Aorta (tissue), 5 donors: ENCODE measurements at regions not wholly inside any gene's neighbourhood (a gene's known extent, or its start where the extent isn't known, plus 50 kb on each side); places are given as distances from the start of the nearest gene placed in this dataset.

ENCODE experiments used
- ATAC-seq: fragments of 200-7000 bp; cut with Tn5 transposase; one replicate; pipeline ENCODE4 v1.9.1; 2022; ENCODE audit warnings: moderate library complexity; ENCODE audit not compliant: low FRiP score
- DNase-seq, 2 donors: peaks; one replicate each; pipeline ENCODE4 v3.0.0-alpha.2; 2020
- H3K27ac ChIP-seq, 2 donors: one replicate each; pipeline ENCODE4 v1.5.1; 2013; ENCODE audit warnings: low read length in 2 of 2, mild to moderate bottlenecking in 2 of 2, moderate library complexity in 2 of 2, control low read depth in 1 of 2, inconsistent platforms in 1 of 2, low read depth in 1 of 2
- H3K27me3 ChIP-seq, 2 donors: one replicate each; pipeline ENCODE4 v1.6.1; 2013; ENCODE audit warnings: control low read depth in 1 of 2, low read length in 1 of 2, mild to moderate bottlenecking in 1 of 2, moderate library complexity in 1 of 2; ENCODE audit not compliant: insufficient read depth in 2 of 2, control insufficient read depth in 1 of 2
- H3K36me3 ChIP-seq, 2 donors: one replicate each; pipeline ENCODE4 v1.6.1; 2013; ENCODE audit warnings: control low read depth in 1 of 2, low read length in 1 of 2, mild to moderate bottlenecking in 1 of 2; ENCODE audit not compliant: insufficient read depth in 2 of 2, control insufficient read depth in 1 of 2
- H3K4me1 ChIP-seq, 2 donors: one replicate each; pipeline ENCODE4 v1.6.1; 2013; ENCODE audit warnings: low read length in 2 of 2, control low read depth in 1 of 2, mild to moderate bottlenecking in 1 of 2, moderate library complexity in 1 of 2; ENCODE audit not compliant: insufficient read depth in 2 of 2, control insufficient read depth in 1 of 2
- H3K4me3 ChIP-seq, 2 donors: one replicate each; pipeline ENCODE4 v1.5.1; 2013; ENCODE audit warnings: low read length in 2 of 2, control low read depth in 1 of 2, mild to moderate bottlenecking in 1 of 2
- H3K9me3 ChIP-seq: one replicate; pipeline ENCODE4 v1.6.1; 2013; ENCODE audit warnings: mild to moderate bottlenecking, low read length; ENCODE audit not compliant: control insufficient read depth
- WGBS, 2 donors: extraction: QIAGEN DNeasy Blood & Tissue Kit; methylation state at CpG; one replicate each; pipeline ENCODE4 v1.1.7; 2013; 5-methylcytosine and 5-hydroxymethylcytosine counted together
- intact Hi-C, 2 donors: fragments of 100-400 bp; cut with DNase I; formaldehyde crosslinking; loops; one replicate each; pipeline versions ENCODE4 v1.14.2 to v1.15.0; 2022
- donor health status: healthy with polysubstance abuse.
- donor health status: Bipolar disorder and iron deficiency.
- donor health status: DM: no; HTN: no; CAD: no.
- donor health status: DM: no; HTN: no; CAD: no.
- donor health status: DM: yes; HTN: yes; CAD: no.

- DNase-seq (peak in 1 of 2 donors; percentile 33), ATAC-seq (no peak)
- Histone ChIP-seq H3K4me1 (no peaks in the 10 kb centered on the region), H3K27ac (no peak overlapping the region), H3K4me3 (no peak overlapping the region), H3K27me3 (no peaks in the 10 kb centered on the region), H3K9me3 (no peaks in the 10 kb centered on the region), H3K36me3 (no peaks in the 10 kb centered on the region)
- intact Hi-C loops: no loop called here
- 75 to 76% methylated on average over 6 of the region's 6 CpGs for WGBS, 2 donors
Observed at GRCh38 chr2:156818221-156818620, 382.0 kb downstream of the GPD2 start.

- intact Hi-C loops: no loop called here
- WGBS, 2 donors: 31 to 32% methylated on average over 3 of the region's 3 CpGs
- Histone ChIP-seq H3K27me3 (no peaks in the 10 kb centered on the region), H3K27ac (no peak overlapping the region), H3K4me1 (no peaks in the 10 kb centered on the region), H3K9me3 (no peaks in the 10 kb centered on the region), H3K4me3 (no peak overlapping the region), H3K36me3 (no peaks in the 10 kb centered on the region)
- no peak for ATAC-seq
- DNase-seq: no peak
Observed at GRCh38 chr2:156818944-156819343, 382.8 kb downstream of the GPD2 start.

DNA sequence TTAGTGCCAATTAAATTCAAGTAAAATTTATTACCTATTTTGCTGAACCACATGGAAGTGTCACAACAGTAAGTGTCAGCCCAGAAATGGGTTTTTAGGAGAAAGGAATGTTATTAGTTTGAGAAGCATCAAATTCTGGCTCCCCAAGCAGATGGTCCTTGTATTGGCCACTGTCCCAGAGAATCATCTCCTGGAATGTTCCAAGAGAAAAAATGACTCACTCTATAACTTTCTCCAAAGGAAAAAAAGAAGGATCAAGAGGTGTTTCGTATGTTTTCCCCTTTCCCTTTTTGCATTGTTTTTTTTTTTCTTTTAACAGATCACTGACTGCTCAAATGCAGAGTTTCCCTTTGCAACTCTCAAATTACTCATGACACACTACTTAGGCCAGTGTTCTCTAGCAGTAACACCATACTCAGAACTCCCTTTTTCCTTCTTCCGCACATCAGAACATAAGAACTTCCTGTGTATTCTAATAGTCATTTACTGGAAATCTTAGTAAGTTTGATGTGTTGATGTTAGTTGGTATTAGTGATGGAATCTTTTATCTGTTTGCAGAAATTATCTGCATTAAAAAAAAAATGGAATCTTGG is 390.3 kb downstream of the GPD2 start:
- Histone ChIP-seq H3K9me3 (no peaks in the 10 kb centered on the region), H3K27me3 (no peaks in the 10 kb centered on the region), H3K36me3 (no peaks in the 10 kb centered on the region), H3K4me1 (no peaks in the 10 kb centered on the region), H3K4me3 (no peak overlapping the region), H3K27ac (no peak overlapping the region)
- 78 to 80% methylated on average over 2 of the region's 2 CpGs for WGBS, 2 donors
- ATAC-seq (no peak), DNase-seq (no peak)
- intact Hi-C loops: no loop called here

GRCh38 chr2:156834431-156834830 is 398.3 kb downstream of the GPD2 start:
- intact Hi-C loops: no loop called here
- Histone ChIP-seq H3K9me3 (no peaks in the 10 kb centered on the region), H3K36me3 (no peaks in the 10 kb centered on the region), H3K27ac (no peak overlapping the region), H3K4me3 (no peak overlapping the region), H3K4me1 (no peaks in the 10 kb centered on the region), H3K27me3 (no peaks in the 10 kb centered on the region)
- DNase-seq: no peak
- WGBS, 2 donors: 91 to 95% methylated on average over 1 of the region's 1 CpG
- no peak for ATAC-seq

- WGBS, 2 donors: 63 to 68% methylated on average over 6 of the region's 6 CpGs
- Histone ChIP-seq H3K4me1 (no peaks in the 10 kb centered on the region), H3K36me3 (no peaks in the 10 kb centered on the region), H3K4me3 (no peak overlapping the region), H3K27ac (no peak overlapping the region), H3K27me3 (no peaks in the 10 kb centered on the region), H3K9me3 (no peaks in the 10 kb centered on the region)
- DNase-seq (no peak), ATAC-seq (no peak)
- intact Hi-C loops: no loop called here
Observed at GRCh38 chr2:156837635-156838370, 401.6 kb downstream of the GPD2 start.

DNA sequence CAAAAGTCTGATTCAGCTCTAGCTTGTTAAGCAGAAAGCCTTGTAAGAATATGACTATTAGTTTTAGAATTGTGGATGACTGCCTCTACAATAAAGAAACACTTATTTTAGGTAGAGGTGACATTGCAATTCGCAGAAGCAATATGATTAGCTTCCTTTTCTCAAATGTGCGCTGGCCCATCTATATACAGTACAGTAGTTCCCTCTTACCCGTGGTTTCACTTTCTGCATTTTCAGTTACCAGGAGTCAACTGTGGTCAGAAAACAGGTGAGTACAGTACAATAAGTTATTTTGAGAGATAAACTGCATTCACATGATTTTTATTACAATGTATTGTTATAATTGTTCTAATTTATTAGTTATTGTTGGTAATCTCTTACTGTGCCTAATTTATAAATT is 405.1 kb downstream of the GPD2 start:
- DNase-seq (no peak), ATAC-seq (no peak)
- no peak overlapping the region for H3K27ac ChIP-seq
- intact Hi-C loops: no loop called here
- H3K27me3 ChIP-seq: no peaks in the 10 kb centered on the region
- no peaks in the 10 kb centered on the region for H3K36me3 ChIP-seq
- no peaks in the 10 kb centered on the region for H3K9me3 ChIP-seq
- 92% methylated on average over 3 of the region's 3 CpGs for WGBS, 2 donors
- H3K4me1 ChIP-seq: no peaks in the 10 kb centered on the region
- H3K4me3 ChIP-seq: no peak overlapping the region

DNA sequence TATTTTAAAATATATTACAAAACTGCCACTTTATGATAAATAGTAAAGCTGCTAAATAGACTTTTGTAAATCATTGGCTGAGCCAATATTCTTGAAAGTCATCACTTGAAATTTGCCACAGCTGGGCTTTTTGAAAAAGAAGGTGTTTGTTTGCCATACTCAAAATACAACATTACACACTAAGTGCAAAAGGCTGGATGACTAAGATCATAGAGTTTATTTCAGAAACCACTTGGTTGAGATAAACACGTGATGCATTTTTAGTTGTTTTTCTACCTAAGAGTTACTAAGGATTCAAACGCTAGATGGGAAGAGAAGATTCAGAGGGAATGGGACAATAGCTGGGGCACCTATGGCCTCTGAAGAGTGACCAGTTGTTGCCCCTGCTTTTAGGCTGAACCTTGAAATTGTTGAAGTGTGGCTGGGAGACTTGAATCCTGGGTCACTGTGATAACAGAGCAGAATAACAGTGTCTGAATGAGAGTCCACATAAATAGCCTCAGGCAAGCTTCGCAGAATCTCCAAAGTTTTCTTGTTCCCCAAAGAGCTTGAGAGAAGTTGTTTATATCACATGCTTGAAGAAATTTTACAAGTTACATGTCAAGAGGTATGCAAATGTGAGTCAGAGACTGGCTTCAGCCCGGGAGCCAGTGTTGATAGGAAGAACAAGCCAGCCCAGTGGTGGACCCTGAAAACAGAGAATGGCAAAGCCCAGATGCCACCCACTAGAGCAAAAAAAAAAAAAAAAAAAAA is 409.8 kb downstream of the GPD2 start:
- WGBS, 2 donors: 50 to 57% methylated on average over 4 of the region's 4 CpGs
- no peaks in the 10 kb centered on the region for H3K27me3 ChIP-seq
- intact Hi-C loops: no loop called here
- H3K4me1 ChIP-seq: no peaks in the 10 kb centered on the region
- ATAC-seq (no peak), DNase-seq (no peak)
- H3K9me3 ChIP-seq: no peaks in the 10 kb centered on the region
- H3K36me3 ChIP-seq: no peaks in the 10 kb centered on the region
- H3K27ac ChIP-seq: no peak overlapping the region
- H3K4me3 ChIP-seq: no peak overlapping the region

DNA sequence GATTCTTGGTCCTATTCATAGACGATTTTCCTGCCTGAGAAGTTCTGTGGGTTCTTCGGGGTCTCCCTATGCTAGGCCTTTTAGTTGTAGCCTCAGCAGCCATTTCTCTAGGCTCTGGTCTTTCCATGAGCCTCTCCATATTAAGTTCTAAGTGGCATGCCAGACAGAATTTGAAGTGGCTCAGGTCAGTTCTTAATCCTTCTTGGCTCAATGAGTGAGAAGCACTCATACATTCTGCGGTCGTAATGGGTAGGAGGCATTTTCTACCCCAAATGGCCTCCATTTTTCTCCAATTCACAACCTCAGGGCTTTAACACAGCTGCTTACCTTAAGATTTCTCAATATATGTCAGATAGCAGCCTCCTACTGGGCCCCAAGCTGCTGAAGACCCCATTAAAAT is 405.3 kb upstream of the GALNT5 start:
- H3K9me3 ChIP-seq: no peaks in the 10 kb centered on the region
- no peak overlapping the region for H3K27ac ChIP-seq
- H3K4me1 ChIP-seq: no peaks in the 10 kb centered on the region
- H3K4me3 ChIP-seq: no peak overlapping the region
- no peaks in the 10 kb centered on the region for H3K27me3 ChIP-seq
- H3K36me3 ChIP-seq: no peaks in the 10 kb centered on the region
- DNase-seq: no peak
- ATAC-seq: no peak
- 88 to 91% methylated on average over 4 of the region's 4 CpGs for WGBS, 2 donors
- intact Hi-C loops: no loop called here

DNA sequence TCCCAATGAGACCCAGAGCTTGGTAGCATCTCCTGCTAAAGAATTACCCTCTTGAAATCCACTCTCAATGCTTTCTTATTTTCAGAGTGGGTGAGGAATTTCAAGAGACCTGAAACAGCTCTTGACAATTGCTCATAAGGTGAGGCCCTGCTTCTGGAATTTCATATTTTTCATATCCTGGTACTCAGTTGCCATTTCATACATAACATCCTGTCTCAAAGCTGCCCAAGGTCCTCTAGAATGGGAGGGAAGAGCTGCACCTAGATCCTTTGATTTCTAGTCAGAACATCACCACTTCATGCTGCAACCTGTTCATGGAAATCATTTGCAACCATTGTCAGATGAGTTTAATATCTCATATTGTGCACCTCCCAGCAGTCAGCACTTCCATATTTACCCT is 404.8 kb upstream of the GALNT5 start:
- no peak for DNase-seq
- no peaks in the 10 kb centered on the region for H3K4me1 ChIP-seq
- H3K27ac ChIP-seq: no peak overlapping the region
- intact Hi-C loops: no loop called here
- no peaks in the 10 kb centered on the region for H3K9me3 ChIP-seq
- ATAC-seq: no peak
- H3K36me3 ChIP-seq: no peaks in the 10 kb centered on the region
- H3K4me3 ChIP-seq: no peak overlapping the region
- no peaks in the 10 kb centered on the region for H3K27me3 ChIP-seq
